MM.1S (cell line): ENCODE measurements at regions not wholly inside any gene's neighbourhood (a gene's known extent, or its start where the extent isn't known, plus 50 kb on each side); places are given as distances from the start of the nearest gene placed in this dataset.
"Not testable (repeated sequence)": the region's sequence is repeated elsewhere in the genome, so short reads cannot be mapped to it uniquely, and the experiment has no call there.

Source experiments
- DNase-seq: peaks from one replicate; pipeline ENCODE4 v3.0.0-alpha.2; 2015
- H2AFZ ChIP-seq: fragments of 300-600 bp; sonication (generic); 2 replicates; pipeline ENCODE4 v1.6.0; 2016; ENCODE audit warnings: antibody characterized with exemption, low read length
- H3F3A ChIP-seq: fragments of 300-600 bp; sonication (generic); 2 replicates; pipeline ENCODE4 v1.6.1; 2016; ENCODE audit warnings: mild to moderate bottlenecking, antibody characterized with exemption, low read length, moderate library complexity, mixed read lengths; ENCODE audit not compliant: insufficient read depth
- H3K27ac ChIP-seq: fragments of 300-600 bp; sonication (generic); 2 replicates; pipeline ENCODE4 v1.5.1; 2016; ENCODE audit warnings: mild to moderate bottlenecking, low read length
- H3K27me3 ChIP-seq: fragments of 300-600 bp; sonication (generic); replicated peaks from 2 replicates; pipeline ENCODE4 v1.6.0; 2016; ENCODE audit warnings: low read length; ENCODE audit not compliant: insufficient read depth
- H3K36me3 ChIP-seq: fragments of 300-600 bp; sonication (generic); replicated peaks from 2 replicates; pipeline ENCODE4 v1.6.1; 2016; ENCODE audit warnings: mild to moderate bottlenecking, low read length, mixed read lengths; ENCODE audit not compliant: insufficient read depth
- H3K4me1 ChIP-seq: fragments of 300-600 bp; sonication (generic); 2 replicates; pipeline ENCODE4 v1.6.1; 2016; ENCODE audit warnings: low read length, mixed read lengths
- H3K4me2 ChIP-seq: fragments of 300-600 bp; sonication (generic); 2 replicates; pipeline ENCODE4 v1.6.0; 2016; ENCODE audit warnings: low read depth, low read length
- H3K4me3 ChIP-seq: fragments of 300-600 bp; sonication (generic); 2 replicates; pipeline ENCODE4 v1.5.1; 2016; ENCODE audit warnings: low read length, mixed read lengths
- H3K79me2 ChIP-seq: fragments of 300-600 bp; sonication (generic); 2 replicates; pipeline ENCODE4 v1.6.1; 2016; ENCODE audit warnings: mixed run types, low read length, mixed read lengths
- H3K9ac ChIP-seq: fragments of 300-600 bp; sonication (generic); 2 replicates; pipeline ENCODE4 v1.6.1; 2016; ENCODE audit warnings: low read length, mixed read lengths
- H3K9me2 ChIP-seq: fragments of 300-600 bp; sonication (generic); replicated peaks from 2 replicates; pipeline ENCODE4 v1.6.1; 2016; ENCODE audit warnings: mild to moderate bottlenecking, low read length, mixed read lengths; ENCODE audit not compliant: insufficient read depth
- H3K9me3 ChIP-seq: fragments of 300-600 bp; sonication (generic); replicated peaks from 2 replicates; pipeline ENCODE4 v1.6.1; 2016; ENCODE audit warnings: mild to moderate bottlenecking, low read length, mixed read lengths; ENCODE audit not compliant: insufficient read depth
- H4K20me1 ChIP-seq: fragments of 300-600 bp; sonication (generic); 2 replicates; pipeline ENCODE4 v1.6.1; 2016; ENCODE audit warnings: mild to moderate bottlenecking, low read length, moderate library complexity, mixed read lengths; ENCODE audit not compliant: insufficient read depth
- EZH2 ChIP-seq: fragments of 300-600 bp; sonication (generic); optimal IDR thresholded peaks from 2 replicates; pipeline ENCODE3; 2017; ENCODE audit warnings: low read depth, mild to moderate bottlenecking, antibody characterized with exemption, low read length, mixed read lengths
- EZH2phosphoT487 ChIP-seq: fragments of 300-600 bp; sonication (generic); IDR thresholded peaks from 2 replicates; pipeline ENCODE4 v1.6.1; 2018; ENCODE audit warnings: antibody characterized with exemption, low read length
- TF ChIP-seq, protein P1 (sequence below): fragments of 300-600 bp; sonication (generic); IDR thresholded peaks from 2 replicates; pipeline ENCODE4 v1.5.1; 2016; ENCODE audit warnings: antibody characterized with exemption, low read length, mixed read lengths

DNA sequence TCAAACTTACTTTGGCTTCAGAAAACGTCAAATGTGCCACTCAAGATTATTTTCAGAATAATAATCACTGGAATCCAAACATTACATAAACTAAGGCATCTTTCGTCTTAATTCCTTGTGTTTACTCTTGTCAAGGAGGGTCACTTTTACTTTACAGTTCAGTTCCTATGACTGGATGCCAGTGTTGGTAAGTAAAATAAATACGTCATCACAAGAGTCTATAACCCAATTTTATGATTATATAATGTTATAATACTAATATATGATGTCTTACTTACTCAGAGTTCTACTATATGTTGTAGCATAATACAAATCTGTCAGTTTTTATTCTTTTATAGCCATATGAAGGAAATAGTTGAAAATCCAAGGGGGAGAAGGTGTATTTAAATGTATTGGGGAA lies 123.8 kb downstream of the GPR85 start:
- Histone ChIP-seq H3K27me3 (no peaks in the 10 kb centered on the region), H3K9me3 (no peaks in the 10 kb centered on the region), H3K79me2 (no peaks in the 10 kb centered on the region), H2AFZ (no peak overlapping the region), H3K9me2 (no peaks in the 10 kb centered on the region), H3K4me1 (no peaks in the 10 kb centered on the region), H4K20me1 (no peaks in the 10 kb centered on the region), H3K27ac (no peak overlapping the region), H3K9ac (no peak overlapping the region), H3K4me3 (no peak overlapping the region), H3F3A (no peaks in the 10 kb centered on the region), H3K4me2 (no peak overlapping the region), H3K36me3 (no peaks in the 10 kb centered on the region)
- DNase-seq: no peak
- TF ChIP-seq EZH2: no peak
- TF ChIP-seq, protein P1, sequence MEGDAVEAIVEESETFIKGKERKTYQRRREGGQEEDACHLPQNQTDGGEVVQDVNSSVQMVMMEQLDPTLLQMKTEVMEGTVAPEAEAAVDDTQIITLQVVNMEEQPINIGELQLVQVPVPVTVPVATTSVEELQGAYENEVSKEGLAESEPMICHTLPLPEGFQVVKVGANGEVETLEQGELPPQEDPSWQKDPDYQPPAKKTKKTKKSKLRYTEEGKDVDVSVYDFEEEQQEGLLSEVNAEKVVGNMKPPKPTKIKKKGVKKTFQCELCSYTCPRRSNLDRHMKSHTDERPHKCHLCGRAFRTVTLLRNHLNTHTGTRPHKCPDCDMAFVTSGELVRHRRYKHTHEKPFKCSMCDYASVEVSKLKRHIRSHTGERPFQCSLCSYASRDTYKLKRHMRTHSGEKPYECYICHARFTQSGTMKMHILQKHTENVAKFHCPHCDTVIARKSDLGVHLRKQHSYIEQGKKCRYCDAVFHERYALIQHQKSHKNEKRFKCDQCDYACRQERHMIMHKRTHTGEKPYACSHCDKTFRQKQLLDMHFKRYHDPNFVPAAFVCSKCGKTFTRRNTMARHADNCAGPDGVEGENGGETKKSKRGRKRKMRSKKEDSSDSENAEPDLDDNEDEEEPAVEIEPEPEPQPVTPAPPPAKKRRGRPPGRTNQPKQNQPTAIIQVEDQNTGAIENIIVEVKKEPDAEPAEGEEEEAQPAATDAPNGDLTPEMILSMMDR: no peak
- no peak for TF ChIP-seq EZH2phosphoT487

DNA sequence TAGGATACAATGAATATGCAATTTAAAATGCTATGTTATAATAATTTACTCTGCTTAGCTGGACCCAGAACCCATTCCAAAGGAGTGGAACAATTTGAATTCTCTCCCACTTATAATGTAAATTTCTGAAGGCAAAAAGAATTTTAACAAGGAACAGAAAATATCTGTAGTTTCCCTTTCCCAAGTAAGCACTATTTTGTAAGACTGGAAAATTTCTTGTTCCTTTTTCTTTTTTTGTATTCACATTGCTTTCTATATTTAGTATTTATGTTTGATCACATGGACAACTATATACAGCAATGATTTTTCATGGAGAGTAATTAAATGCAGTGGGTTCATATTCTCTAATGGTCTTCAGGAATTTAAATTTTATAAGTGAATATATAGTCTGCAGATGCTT lies 127.4 kb downstream of the GPR85 start:
- no peaks in the 10 kb centered on the region for H3K9me2 ChIP-seq
- no peaks in the 10 kb centered on the region for H3K36me3 ChIP-seq
- no peak overlapping the region for H3K9ac ChIP-seq
- no peaks in the 10 kb centered on the region for H3K27me3 ChIP-seq
- no peaks in the 10 kb centered on the region for H3K4me1 ChIP-seq
- TF ChIP-seq, protein P1: no peak
- TF ChIP-seq EZH2phosphoT487 (no peak), EZH2 (no peak)
- no peak overlapping the region for H2AFZ ChIP-seq
- H3K27ac ChIP-seq: no peak overlapping the region
- H3K9me3 ChIP-seq: no peaks in the 10 kb centered on the region
- no peaks in the 10 kb centered on the region for H3F3A ChIP-seq
- no peak overlapping the region for H3K4me2 ChIP-seq
- H4K20me1 ChIP-seq: no peaks in the 10 kb centered on the region
- no peak for DNase-seq
- H3K4me3 ChIP-seq: no peak overlapping the region
- H3K79me2 ChIP-seq: no peaks in the 10 kb centered on the region

DNA sequence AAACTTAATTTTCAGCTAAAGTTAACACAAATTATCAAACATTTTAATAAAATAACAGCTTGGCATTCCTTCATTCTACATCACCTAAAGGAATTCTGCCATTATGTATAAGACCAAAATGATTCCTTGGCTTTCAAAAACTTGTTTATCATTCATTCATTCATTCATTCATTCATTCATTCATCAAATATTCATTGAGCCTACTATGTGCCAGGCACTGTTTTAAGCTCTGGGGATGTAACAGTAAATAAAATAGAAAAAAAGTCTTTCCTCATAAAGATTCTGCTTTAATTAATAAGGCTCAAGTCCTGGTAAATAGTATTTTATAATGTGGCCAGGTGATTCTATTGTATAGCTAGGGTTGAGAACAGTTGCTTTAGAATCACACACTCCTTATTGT lies 127.9 kb downstream of the GPR85 start:
- Histone ChIP-seq H3K4me2 (no peak overlapping the region), H3K27ac (no peak overlapping the region), H2AFZ (no peak overlapping the region), H4K20me1 (no peaks in the 10 kb centered on the region), H3K4me1 (no peaks in the 10 kb centered on the region), H3K79me2 (no peaks in the 10 kb centered on the region), H3K9ac (no peak overlapping the region), H3K4me3 (no peak overlapping the region), H3K36me3 (no peaks in the 10 kb centered on the region), H3K9me3 (no peaks in the 10 kb centered on the region), H3K9me2 (no peaks in the 10 kb centered on the region), H3K27me3 (no peaks in the 10 kb centered on the region), H3F3A (no peaks in the 10 kb centered on the region)
- no peak for DNase-seq
- TF ChIP-seq, protein P1: no peak
- TF ChIP-seq EZH2phosphoT487: no peak
- TF ChIP-seq EZH2: no peak

DNA sequence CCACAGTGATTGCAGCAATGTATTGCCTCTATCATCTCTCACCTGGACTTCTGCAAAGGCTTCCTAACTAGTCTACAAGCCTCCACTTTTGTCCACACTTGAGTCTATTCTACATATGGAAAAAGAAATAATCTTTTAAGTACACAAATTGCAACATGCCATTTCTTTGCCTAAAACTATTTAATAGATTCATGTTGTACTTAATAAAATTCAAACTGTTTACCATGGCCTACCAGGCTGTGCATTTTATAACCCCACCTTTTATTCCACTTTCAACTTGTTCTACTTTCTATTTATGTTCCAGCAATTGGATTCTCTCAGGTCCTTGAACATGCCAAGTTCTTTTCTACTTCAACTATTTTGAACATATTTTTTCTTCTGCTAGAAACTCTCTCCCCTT lies 128.7 kb downstream of the GPR85 start:
- Histone ChIP-seq H3F3A (no peaks in the 10 kb centered on the region), H3K79me2 (no peaks in the 10 kb centered on the region), H3K4me2 (no peak overlapping the region), H3K4me3 (no peak overlapping the region), H3K9ac (no peak overlapping the region), H3K9me2 (no peaks in the 10 kb centered on the region), H2AFZ (no peak overlapping the region), H3K27ac (no peak overlapping the region), H3K4me1 (no peaks in the 10 kb centered on the region), H3K27me3 (no peaks in the 10 kb centered on the region), H4K20me1 (no peaks in the 10 kb centered on the region), H3K9me3 (no peaks in the 10 kb centered on the region), H3K36me3 (no peaks in the 10 kb centered on the region)
- TF ChIP-seq EZH2phosphoT487: no peak
- TF ChIP-seq, protein P1: no peak
- TF ChIP-seq EZH2: no peak
- no peak for DNase-seq

DNA sequence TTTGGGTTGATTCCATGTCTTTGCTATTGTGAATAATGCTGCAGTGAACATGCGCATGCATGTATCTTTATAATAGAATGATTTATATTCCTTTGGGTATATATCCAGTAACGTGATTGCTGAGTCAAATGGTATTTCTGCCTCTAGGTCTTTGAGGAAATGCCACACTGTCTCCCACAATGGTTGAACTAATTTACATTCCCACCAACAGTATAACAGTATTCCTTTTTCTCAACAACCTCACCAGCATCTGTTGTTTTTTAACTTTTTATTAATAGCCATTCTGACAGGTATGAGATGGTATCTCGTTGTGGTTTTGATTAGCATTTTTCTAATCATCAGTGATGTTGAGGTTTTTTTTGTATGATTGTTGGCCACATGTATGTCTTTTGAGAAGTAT lies 133.6 kb downstream of the GPR85 start:
- H3K36me3 ChIP-seq, H3K9me2 ChIP-seq, H3F3A ChIP-seq, H3K9me3 ChIP-seq, H3K4me2 ChIP-seq, DNase-seq, H3K4me1 ChIP-seq, H3K27me3 ChIP-seq, H3K4me3 ChIP-seq, H3K79me2 ChIP-seq, H3K9ac ChIP-seq, H3K27ac ChIP-seq, H2AFZ ChIP-seq, H4K20me1 ChIP-seq: not testable (repeated sequence)
